ENCODE measurements at regions not wholly inside any gene's neighbourhood (a gene's known extent, or its start where the extent isn't known, plus 50 kb on each side); places are given as distances from the start of the nearest gene placed in this dataset.

DNA sequence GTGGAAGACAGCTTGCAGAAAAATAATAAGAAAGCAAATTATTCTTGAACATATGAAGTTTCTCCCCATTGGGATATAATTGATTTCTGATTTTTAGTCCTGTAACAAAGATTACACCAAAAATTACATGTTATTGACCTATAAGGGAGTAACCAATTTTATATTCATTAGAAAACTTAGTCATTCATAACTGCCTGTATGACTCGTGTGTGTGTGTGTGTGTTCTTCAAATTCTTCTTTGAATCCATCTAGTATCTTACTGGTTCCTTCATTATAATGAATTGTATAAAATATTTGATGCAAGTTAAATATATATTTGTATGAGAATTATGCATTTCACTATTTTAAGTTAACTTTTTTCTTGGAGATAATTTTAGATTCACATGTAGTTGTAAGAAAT is 310.4 kb downstream of the HAO1 start:
- Histone ChIP-seq H3K9ac (ENCODE audit: low read length) (no peak overlapping the region), H2AFZ (ENCODE audit: low read depth, low read length, severe bottlenecking) (no peak overlapping the region), H3K27me3 (ENCODE audit: low read length) (no peaks in the 10 kb centered on the region), H3K9me2 (replicated peaks; ENCODE audit: insufficient read depth, low read length) (no peaks in the 10 kb centered on the region), H3K79me2 (ENCODE audit: insufficient read depth, low read length) (no peaks in the 10 kb centered on the region), H3K9me3 (ENCODE audit: insufficient read depth, low read length) (no peaks in the 10 kb centered on the region), H4K20me1 (ENCODE audit: low read depth, low read length) (no peaks in the 10 kb centered on the region), H3K27ac (ENCODE audit: low read depth, low read length) (no peak overlapping the region), H3K4me2 (ENCODE audit: low read depth, low read length, poor library complexity, severe bottlenecking) (no peak overlapping the region), H3K36me3 (ENCODE audit: low read length) (no peaks in the 10 kb centered on the region), H3F3A (ENCODE audit: insufficient read depth) (no peaks in the 10 kb centered on the region), H3K4me3 (ENCODE audit: insufficient read depth, low read length, poor library complexity, severe bottlenecking) (no peak overlapping the region)
- no peak for TF ChIP-seq EZH2phosphoT487 (conservative IDR thresholded peaks at IDR 0.05; ENCODE audit: low read length)
- TF ChIP-seq, protein P1, sequence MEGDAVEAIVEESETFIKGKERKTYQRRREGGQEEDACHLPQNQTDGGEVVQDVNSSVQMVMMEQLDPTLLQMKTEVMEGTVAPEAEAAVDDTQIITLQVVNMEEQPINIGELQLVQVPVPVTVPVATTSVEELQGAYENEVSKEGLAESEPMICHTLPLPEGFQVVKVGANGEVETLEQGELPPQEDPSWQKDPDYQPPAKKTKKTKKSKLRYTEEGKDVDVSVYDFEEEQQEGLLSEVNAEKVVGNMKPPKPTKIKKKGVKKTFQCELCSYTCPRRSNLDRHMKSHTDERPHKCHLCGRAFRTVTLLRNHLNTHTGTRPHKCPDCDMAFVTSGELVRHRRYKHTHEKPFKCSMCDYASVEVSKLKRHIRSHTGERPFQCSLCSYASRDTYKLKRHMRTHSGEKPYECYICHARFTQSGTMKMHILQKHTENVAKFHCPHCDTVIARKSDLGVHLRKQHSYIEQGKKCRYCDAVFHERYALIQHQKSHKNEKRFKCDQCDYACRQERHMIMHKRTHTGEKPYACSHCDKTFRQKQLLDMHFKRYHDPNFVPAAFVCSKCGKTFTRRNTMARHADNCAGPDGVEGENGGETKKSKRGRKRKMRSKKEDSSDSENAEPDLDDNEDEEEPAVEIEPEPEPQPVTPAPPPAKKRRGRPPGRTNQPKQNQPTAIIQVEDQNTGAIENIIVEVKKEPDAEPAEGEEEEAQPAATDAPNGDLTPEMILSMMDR (IDR thresholded peaks at IDR 0.05; ENCODE audit: insufficient read depth, low read length, poor library complexity, severe bottlenecking): no peak

DNA sequence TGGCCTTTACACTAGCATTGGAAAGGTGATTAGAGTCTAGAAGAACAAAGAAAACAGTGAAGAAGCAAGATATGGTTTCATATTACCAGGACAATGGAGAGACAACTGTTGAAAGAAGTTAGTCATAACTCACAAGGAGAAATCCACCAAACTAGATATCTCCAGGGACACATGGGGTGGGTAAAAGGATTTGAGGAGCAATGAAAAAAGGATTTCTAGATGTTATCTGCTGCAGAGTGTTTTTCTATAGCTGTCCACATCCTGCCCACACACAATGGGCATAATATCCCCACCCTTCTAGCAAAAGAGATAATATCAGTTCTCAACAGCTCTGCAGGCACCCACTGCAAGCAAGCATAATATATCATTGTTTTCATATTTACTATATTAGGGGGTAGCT is 303.1 kb downstream of the HAO1 start:
- Histone ChIP-seq H3K4me3 (ENCODE audit: insufficient read depth, low read length, poor library complexity, severe bottlenecking) (no peak overlapping the region), H3F3A (ENCODE audit: insufficient read depth) (no peaks in the 10 kb centered on the region), H2AFZ (ENCODE audit: low read depth, low read length, severe bottlenecking) (no peak overlapping the region), H3K27me3 (ENCODE audit: low read length) (no peaks in the 10 kb centered on the region), H3K9me2 (replicated peaks; ENCODE audit: insufficient read depth, low read length) (no peaks in the 10 kb centered on the region), H3K27ac (ENCODE audit: low read depth, low read length) (no peak overlapping the region), H3K4me2 (ENCODE audit: low read depth, low read length, poor library complexity, severe bottlenecking) (no peak overlapping the region), H3K9ac (ENCODE audit: low read length) (no peak overlapping the region), H3K9me3 (ENCODE audit: insufficient read depth, low read length) (no peaks in the 10 kb centered on the region), H3K79me2 (ENCODE audit: insufficient read depth, low read length) (no peaks in the 10 kb centered on the region), H4K20me1 (ENCODE audit: low read depth, low read length) (no peaks in the 10 kb centered on the region), H3K36me3 (ENCODE audit: low read length) (no peaks in the 10 kb centered on the region)
- TF ChIP-seq EZH2phosphoT487 (conservative IDR thresholded peaks at IDR 0.05; ENCODE audit: low read length): no peak
- TF ChIP-seq, protein P1 (IDR thresholded peaks at IDR 0.05; ENCODE audit: insufficient read depth, low read length, poor library complexity, severe bottlenecking): no peak

DNA sequence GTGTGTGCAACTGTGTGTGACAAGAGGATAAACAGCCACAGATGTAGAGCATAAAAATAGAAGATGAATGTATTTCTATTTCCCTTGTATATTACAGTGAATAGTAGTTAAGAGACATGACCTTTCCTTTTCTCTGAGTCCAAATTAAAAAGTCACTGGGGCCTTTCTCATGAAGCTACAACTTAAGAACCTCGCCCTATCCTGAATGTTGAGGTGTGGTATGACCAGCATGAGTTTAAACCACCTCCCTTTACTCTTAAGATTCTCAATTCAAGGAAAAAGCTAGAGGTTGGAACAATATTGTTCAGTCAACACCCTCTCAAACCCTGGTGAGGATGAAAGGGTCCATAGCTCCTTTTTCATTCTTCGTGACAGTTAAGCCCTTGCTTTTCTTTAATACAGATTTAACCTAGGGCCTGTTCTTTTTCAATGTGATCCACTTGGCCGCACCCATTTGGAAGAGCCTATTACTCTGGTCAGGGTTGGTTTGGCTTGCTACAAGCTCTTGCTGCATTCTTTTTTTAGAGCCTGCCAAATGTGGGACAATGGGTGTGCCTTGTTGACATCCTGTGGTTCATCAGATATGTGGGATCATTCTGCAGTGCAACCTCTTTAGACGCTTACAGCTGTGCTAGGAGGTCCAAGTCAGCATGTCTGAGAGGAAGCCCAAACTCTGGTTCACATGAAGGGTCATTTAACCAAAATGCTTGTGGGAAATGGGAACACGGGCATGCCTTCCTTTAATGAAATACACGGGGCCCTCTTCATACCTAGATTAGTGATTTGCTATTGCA is 290.0 kb downstream of the HAO1 start:
- Histone ChIP-seq H4K20me1 (ENCODE audit: low read depth, low read length) (no peaks in the 10 kb centered on the region), H3K79me2 (ENCODE audit: insufficient read depth, low read length) (no peaks in the 10 kb centered on the region), H3K9me3 (ENCODE audit: insufficient read depth, low read length) (0 out of 2 replicates have a peak, but pooled peaks cover 18% of the 10 kb centered on the region), H2AFZ (ENCODE audit: low read depth, low read length, severe bottlenecking) (no peak overlapping the region), H3K36me3 (ENCODE audit: low read length) (no peaks in the 10 kb centered on the region), H3K4me3 (ENCODE audit: insufficient read depth, low read length, poor library complexity, severe bottlenecking) (no peak overlapping the region), H3K27me3 (ENCODE audit: low read length) (no peaks in the 10 kb centered on the region), H3F3A (ENCODE audit: insufficient read depth) (no peaks in the 10 kb centered on the region), H3K9ac (ENCODE audit: low read length) (no peak overlapping the region), H3K4me2 (ENCODE audit: low read depth, low read length, poor library complexity, severe bottlenecking) (no peak overlapping the region), H3K27ac (ENCODE audit: low read depth, low read length) (no peak overlapping the region), H3K9me2 (replicated peaks; ENCODE audit: insufficient read depth, low read length) (no peaks in the 10 kb centered on the region)
- TF ChIP-seq EZH2phosphoT487 (conservative IDR thresholded peaks at IDR 0.05; ENCODE audit: low read length): no peak
- TF ChIP-seq, protein P1 (IDR thresholded peaks at IDR 0.05; ENCODE audit: insufficient read depth, low read length, poor library complexity, severe bottlenecking): no peak
